ENCODE measurements at regions not wholly inside any gene's neighbourhood (a gene's known extent, or its start where the extent isn't known, plus 50 kb on each side); places are given as distances from the start of the nearest gene placed in this dataset.

GRCh38 chr14:61132336-61132735 is 148.8 kb downstream of the TMEM30B start:
- H3K27me3 Mint-ChIP-seq (ENCODE audit: low read depth in 2 of 2) = peaks cover 8 to 17% of the 10 kb centered on the region in 2 donors
- Histone ChIP-seq H3K4me1 (ENCODE audit: control insufficient read depth, insufficient read depth, low read length) (no peaks in the 10 kb centered on the region), H3K36me3 (ENCODE audit: control insufficient read depth, insufficient read depth, low read length) (no peaks in the 10 kb centered on the region), H3K27me3 (ENCODE audit: control insufficient read depth, insufficient read depth, low read length) (no peaks in the 10 kb centered on the region), H3K9me3 (ENCODE audit: control insufficient read depth, insufficient read depth, low read length) (no peaks in the 10 kb centered on the region), H3K27ac (ENCODE audit: low read length) (no peak overlapping the region), H3K4me3 (ENCODE audit: low read length) (no peak overlapping the region)
- intact Hi-C loops (cut with micrococcal nuclease) = no loop called here
- 60% methylated on average over 2 of the region's 3 CpGs for WGBS (ENCODE audit: insufficient coverage)
- DNase-seq = no peak
- TF ChIP-seq CTCF (IDR thresholded peaks at IDR 0.05) = no peak
- H3K27ac Mint-ChIP-seq = no peak overlapping the region
- H3K4me3 Mint-ChIP-seq = no peak overlapping the region
- H3K4me1 Mint-ChIP-seq = no peaks in the 10 kb centered on the region
- H3K9me3 Mint-ChIP-seq = no peaks in the 10 kb centered on the region
- ATAC-seq = no peak
- no peaks in the 10 kb centered on the region for H3K36me3 Mint-ChIP-seq

- H3K36me3 ChIP-seq (ENCODE audit: control insufficient read depth, insufficient read depth, low read length) = no peaks in the 10 kb centered on the region
- Mint-ChIP-seq H3K36me3 (no peaks in the 10 kb centered on the region), H3K27ac (no peak overlapping the region), H3K4me1 (no peaks in the 10 kb centered on the region), H3K9me3 (no peaks in the 10 kb centered on the region), H3K27me3 (ENCODE audit: low read depth in 2 of 2) (peaks cover 3 to 11% of the 10 kb centered on the region in 2 donors), H3K4me3 (no peak overlapping the region)
- intact Hi-C loops (cut with micrococcal nuclease) = no loop called here
- no peaks in the 10 kb centered on the region for H3K27me3 ChIP-seq (ENCODE audit: control insufficient read depth, insufficient read depth, low read length)
- no peaks in the 10 kb centered on the region for H3K4me1 ChIP-seq (ENCODE audit: control insufficient read depth, insufficient read depth, low read length)
- no peak overlapping the region for H3K4me3 ChIP-seq (ENCODE audit: low read length)
- no peaks in the 10 kb centered on the region for H3K9me3 ChIP-seq (ENCODE audit: control insufficient read depth, insufficient read depth, low read length)
- H3K27ac ChIP-seq (ENCODE audit: low read length) = no peak overlapping the region
- DNase-seq (no peak), ATAC-seq (no peak)
- TF ChIP-seq CTCF (IDR thresholded peaks at IDR 0.05) = no peak
- 92% methylated on average over 10 of the region's 10 CpGs for WGBS (ENCODE audit: insufficient coverage)
Observed at GRCh38 chr14:61130512-61131260, 149.6 kb downstream of the SLC38A6 start.

GRCh38 chr14:61129168-61129745 is 148.2 kb downstream of the SLC38A6 start:
- no peaks in the 10 kb centered on the region for H3K36me3 ChIP-seq (ENCODE audit: control insufficient read depth, insufficient read depth, low read length)
- no peak overlapping the region for H3K4me3 ChIP-seq (ENCODE audit: low read length)
- no peak for ATAC-seq
- no peaks in the 10 kb centered on the region for H3K27me3 ChIP-seq (ENCODE audit: control insufficient read depth, insufficient read depth, low read length)
- Mint-ChIP-seq H3K4me3 (no peak overlapping the region), H3K27me3 (ENCODE audit: low read depth in 2 of 2) (peaks cover 0 to 3% of the 10 kb centered on the region in 2 donors), H3K4me1 (no peaks in the 10 kb centered on the region), H3K36me3 (no peaks in the 10 kb centered on the region), H3K9me3 (no peaks in the 10 kb centered on the region), H3K27ac (no peak overlapping the region)
- TF ChIP-seq CTCF (IDR thresholded peaks at IDR 0.05) = no peak
- WGBS (ENCODE audit: insufficient coverage) = 92% methylated on average over 4 of the region's 4 CpGs
- no peak overlapping the region for H3K27ac ChIP-seq (ENCODE audit: low read length)
- intact Hi-C loops (cut with micrococcal nuclease) = no loop called here
- no peaks in the 10 kb centered on the region for H3K4me1 ChIP-seq (ENCODE audit: control insufficient read depth, insufficient read depth, low read length)
- H3K9me3 ChIP-seq (ENCODE audit: control insufficient read depth, insufficient read depth, low read length) = no peaks in the 10 kb centered on the region
- no peak for DNase-seq
